CD4-positive, alpha-beta T cell treated with Interferon alpha-2 for 1 hour (primary cell): ENCODE measurements at regions not wholly inside any gene's neighbourhood (a gene's known extent, or its start where the extent isn't known, plus 50 kb on each side); places are given as distances from the start of the nearest gene placed in this dataset.
"Not testable (repeated sequence)": the region's sequence is repeated elsewhere in the genome, so short reads cannot be mapped to it uniquely, and the experiment has no call there.

Experiments used
- DNase-seq, 2 donors: peaks; one replicate each; pipeline ENCODE4 v3.0.0-alpha.2; 2020 to 2022

DNA sequence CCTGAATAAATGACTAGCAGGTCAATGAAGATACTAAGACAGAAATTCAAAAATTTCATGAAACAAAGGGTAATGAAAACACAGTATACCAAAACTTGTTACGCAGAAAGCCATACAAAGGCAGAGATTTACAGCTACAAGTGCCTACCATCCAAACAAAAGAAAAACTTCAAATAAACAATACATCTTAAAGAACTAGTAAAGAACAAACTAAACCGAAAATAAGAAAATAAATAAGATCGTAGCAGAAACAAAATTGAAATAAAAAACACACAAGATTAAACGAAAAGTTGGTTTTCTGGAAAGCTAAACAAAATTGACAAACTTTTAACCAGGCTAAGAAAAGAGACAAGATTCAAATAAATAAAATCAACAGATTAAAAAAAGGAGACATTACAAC is 51.5 kb downstream of the VPREB1 start:
- not testable (repeated sequence) for DNase-seq

DNA sequence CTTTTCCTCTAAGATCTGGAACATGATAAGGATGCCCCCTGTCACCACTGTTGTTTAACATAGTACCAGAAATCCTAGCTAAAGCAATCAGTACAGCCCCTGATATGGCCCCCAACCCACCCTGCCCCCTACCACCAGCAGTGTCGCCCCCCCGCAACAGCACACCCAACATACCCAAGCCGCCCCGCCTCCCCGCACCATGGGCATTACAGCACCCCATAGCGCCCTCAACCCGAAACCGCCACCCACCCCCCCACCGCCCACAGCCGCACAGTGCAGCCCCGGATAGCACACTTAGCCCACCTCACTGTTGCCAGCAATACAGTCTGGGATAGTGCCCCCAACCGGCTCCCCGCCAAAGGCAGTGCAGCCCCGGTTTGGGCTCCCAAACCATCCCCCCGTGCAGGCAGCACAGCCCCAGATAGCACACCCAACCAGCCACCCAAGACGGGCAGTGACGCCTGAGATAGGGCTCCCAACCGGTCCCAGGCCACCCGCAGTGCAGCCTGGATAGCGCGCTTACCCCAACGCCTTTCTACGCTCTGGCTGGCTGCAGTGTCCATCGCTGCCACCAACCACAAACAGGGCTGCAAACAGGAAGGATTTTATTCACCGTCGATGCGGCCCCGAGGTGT is 52.7 kb downstream of the VPREB1 start:
- DNase-seq, result peak in 1 of 2 donors; percentile 8

DNA sequence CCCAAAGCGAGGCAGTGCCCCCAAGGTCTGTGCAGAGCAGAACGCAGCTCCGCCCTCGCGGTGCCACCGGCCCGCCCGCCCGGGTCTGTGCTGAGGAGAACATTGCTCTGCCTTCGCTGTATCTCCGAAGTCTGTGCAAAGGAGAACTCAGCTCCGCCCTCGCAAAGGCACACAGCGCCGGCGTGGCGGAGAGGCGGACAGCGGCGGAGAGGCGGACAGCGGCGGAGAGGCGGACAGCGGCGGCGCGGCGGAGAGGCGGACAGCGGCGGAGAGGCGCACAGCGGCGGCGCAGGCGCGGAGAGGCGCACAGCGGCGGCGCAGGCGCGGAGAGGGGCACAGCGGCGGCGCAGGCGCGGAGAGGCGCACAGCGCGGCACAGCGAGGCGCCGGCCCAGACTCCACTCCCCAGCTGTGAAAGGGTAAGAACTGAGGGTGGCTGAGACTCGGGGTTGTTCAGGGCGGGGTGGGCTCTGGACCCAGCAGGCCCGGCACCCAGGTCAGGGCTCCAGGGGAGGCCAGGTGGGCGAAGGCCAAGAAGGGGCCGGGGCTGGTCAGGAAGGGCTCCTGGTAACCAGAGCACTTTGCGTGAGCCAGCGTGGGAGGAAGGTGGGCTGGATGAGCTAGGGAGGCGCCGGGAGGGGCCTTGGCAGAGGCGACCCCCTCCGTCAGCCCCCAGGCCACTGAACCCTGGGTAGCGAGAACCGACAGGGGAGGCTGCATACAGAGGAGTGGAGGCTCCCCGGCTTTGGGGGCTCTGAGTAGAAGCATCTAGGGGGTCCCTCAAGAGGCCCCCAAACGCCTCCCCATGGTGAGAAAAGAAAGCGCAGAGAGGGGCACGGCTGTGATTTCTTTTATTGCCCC is 53.4 kb downstream of the VPREB1 start:
- DNase-seq, result peak; percentile 77 to 86

DNA sequence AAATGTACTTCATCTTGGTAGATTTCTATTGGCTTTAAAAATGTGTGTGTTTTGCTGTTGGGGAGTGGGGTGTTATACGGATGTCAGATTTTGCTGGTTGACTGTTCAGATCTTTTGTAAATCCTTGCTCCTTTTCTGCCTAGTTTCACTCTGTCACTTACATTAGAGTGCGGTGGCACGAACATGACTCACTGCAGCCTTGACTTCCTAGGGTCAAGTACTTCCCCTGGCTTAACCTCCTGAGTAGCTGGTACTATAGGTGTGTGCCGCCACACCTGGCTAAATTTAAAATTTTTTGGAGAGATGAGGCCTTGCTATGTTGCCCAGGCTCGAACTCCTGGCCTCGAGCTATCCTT is 54.0 kb downstream of the VPREB1 start:
- not testable (repeated sequence) for DNase-seq

DNA sequence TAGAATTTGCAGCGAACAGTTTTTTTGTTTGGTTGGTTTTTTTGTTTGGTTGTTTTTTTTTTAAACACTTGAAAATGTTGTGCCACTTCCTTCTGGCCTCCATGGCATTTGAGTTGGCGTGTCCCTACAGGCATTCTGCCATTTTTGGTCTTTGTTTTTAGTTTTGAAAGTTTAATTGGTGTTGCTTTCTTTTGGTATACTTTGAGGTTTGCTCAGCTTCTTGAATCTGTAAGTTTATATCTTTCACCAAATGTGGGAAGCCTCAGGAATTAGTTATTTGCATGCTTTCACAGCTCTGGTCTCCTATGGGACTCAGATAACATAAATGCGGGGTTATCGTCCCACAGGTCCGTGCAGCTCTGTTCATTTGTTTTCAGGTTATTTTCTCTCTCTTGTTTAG is 55.9 kb downstream of the VPREB1 start:
- not testable (repeated sequence) for DNase-seq

DNA sequence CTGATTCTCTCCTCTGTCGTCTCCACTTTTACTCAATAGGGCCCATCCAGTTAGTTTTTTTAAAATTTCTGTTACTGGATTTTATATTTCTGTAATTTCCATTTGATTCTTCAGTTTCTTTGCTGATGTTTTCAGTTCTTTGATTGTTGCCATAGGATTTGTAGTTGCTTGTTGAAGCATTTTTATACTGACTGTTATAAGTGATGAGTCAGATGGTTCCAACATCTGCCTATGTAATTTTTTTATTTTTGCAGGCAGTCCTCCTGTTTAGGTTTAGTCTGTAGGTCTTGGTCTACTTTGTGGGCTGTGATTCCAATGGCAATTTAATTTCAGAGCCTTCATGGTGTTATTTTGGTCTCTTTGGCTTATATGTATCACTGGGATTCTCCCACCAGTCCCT is 56.4 kb downstream of the VPREB1 start:
- DNase-seq, result not testable (repeated sequence)

DNA sequence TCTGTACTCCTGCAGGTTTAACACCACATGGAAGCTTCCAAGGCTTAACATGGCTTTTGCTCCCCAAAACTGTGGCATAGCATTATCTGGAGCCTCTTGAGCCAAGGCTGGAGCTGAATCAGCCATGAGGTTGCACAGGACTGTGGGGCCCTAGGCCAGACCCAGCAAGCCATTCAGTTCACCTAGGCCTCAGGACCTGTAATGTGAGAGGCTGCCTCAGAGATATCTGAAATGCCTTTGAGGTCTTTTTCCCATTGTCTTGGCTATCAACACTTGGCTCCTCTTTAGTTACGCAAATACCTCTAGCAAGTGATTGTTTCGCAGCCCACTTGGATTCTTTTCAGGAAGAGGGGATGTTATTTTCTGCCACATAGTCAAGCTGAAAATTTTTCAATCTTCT is 72.0 kb downstream of the VPREB1 start:
- no peak for DNase-seq

DNA sequence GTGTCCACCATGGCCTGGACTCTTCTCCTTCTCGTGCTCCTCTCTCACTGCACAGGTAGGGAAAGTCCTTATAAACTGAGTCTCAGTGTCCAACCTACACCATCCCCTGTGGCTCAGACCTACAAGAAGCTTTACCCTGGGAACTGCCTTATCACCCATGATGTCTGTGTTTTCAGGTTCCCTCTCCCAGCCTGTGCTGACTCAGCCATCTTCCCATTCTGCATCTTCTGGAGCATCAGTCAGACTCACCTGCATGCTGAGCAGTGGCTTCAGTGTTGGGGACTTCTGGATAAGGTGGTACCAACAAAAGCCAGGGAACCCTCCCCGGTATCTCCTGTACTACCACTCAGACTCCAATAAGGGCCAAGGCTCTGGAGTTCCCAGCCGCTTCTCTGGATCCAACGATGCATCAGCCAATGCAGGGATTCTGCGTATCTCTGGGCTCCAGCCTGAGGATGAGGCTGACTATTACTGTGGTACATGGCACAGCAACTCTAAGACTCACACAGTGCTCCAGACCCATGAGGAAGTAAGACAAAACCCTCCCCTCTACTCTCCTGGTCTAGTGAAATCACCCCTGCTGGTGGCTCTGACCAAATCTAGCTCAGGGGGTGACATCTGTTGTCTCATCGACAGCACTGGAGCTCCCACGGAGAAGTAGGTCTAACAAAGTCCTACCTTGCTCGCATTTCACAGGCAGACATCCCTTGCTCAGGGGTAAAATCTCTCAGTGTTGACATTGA is 74.3 kb downstream of the VPREB1 start:
- no peak for DNase-seq

DNA sequence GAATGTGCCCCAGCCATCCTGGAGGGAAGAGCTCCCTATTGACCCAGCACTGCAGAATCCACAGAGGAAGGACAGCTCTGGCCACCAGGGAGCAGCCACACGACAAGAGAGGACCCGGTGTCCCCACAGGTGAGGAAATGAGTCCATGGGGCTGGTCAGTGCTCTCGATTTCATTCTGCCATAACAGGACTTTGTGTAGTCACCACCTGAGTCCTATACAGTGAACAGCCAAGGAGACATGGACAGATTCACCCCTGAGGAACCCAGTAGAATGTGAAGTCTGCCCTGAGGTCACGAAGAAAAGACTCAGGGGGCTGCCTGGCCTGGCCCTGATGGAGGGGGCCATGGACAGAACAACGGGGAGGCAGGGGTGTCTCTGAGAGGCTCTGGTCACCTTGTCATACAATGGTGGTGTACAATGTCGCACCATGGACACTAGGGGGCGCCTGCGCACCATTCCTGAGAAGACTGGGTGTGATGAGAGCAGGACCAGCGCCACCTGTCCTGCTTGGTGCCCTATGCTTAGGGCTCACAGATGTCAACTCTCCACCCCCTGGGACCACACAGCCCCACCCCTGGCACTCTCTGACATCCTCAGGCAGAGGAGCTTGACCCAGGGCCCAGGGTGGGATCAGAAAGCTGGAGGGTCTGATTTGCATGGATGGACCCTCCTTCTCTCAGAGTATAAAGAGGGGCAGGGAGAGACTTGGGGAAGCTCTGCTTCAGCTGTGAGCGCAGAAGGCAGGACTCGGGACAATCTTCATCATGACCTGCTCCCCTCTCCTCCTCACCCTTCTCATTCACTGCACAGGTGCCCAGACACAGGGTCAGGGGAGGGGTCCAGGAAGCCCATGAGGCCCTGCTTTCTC is 77.4 kb downstream of the VPREB1 start:
- peak; percentile 67 to 72 for DNase-seq

DNA sequence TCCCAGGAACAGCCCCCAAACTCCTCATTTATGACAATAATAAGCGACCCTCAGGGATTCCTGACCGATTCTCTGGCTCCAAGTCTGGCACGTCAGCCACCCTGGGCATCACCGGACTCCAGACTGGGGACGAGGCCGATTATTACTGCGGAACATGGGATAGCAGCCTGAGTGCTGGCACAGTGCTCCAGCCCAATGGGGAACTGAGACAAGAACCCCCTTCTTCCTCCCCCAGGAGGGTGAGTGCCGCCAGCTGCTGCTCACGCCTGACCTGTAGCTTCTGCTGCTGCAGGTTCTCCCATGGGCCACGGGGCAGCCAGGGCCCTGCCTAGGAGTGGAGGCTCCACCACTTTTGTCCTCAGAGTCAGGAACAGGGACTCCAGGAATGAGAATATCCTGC is 78.2 kb downstream of the VPREB1 start:
- no peak for DNase-seq

DNA sequence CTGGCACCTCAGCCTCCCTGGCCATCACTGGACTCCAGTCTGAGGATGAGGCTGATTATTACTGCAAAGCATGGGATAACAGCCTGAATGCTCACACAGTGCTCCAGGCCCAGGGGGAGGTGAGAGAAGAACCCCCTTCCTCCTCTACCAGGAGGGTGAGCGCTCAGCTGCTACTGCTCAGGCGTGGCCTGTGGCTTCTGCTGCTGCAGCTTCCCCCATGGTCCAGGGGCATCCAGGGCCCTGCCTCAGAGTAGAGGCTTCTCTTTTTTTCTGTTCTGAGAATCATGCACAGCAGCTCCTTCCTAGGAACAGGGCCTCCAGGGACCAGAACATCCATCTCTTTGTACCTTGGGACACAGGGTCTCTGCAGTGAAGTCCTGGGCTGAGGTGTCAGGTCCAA is 83.1 kb downstream of the VPREB1 start:
- DNase-seq, result no peak

DNA sequence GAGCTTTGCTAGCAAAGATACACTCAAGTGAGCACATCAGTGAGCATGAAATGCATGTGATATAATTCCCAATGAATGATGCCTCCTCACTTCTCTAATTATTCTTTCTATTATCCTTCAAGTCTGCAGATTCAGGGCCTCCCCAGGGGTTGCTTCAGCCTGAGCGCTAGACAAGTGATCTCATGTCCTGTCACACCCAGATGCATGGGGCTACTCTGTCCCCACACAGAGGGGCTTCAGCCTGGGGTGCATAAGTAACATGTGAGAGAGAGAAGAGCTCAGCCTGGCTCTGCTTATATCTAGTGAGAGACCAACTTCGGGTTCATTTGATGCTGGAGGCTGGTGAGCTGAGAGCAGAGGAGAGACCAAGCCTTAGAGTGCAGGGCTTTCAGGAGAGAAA is 85.2 kb downstream of the VPREB1 start:
- no peak for DNase-seq

DNA sequence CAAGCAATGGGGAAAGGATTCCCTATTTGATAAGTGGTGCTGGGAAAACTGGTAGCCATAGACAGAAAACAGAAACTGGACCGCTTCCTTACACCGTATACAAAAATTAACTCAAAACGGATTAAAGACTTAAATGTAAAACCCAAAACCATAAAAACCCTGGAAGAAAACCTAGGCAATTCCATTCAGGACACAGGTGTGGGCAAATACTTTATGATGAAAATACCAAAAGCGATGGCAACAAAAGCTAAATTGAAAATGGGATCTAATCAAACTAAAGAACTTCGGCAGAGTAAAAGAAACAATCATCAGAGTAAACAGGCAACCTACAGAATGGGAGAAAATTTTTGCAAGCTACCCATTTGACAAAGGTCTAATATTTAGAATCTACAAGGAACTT is 91.1 kb downstream of the VPREB1 start:
- DNase-seq, result not testable (repeated sequence)

DNA sequence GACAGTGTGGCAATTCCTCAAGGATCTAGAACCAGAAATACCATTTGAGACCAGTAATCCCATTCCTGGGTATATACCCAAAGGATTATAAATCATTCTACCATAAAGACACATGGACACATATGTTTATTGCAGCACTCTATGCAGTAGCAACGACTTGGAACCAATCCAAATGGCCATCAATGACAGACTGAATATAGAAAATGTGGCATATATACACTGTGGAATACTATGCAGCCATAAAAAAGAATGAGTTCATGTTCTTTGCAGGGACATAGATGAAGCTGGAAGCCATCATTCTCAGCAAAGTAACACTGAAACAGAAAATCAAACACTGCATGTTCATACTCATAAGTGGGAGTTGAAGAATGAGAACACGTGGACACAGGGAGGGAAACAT is 91.7 kb downstream of the VPREB1 start:
- DNase-seq, result not testable (repeated sequence)

DNA sequence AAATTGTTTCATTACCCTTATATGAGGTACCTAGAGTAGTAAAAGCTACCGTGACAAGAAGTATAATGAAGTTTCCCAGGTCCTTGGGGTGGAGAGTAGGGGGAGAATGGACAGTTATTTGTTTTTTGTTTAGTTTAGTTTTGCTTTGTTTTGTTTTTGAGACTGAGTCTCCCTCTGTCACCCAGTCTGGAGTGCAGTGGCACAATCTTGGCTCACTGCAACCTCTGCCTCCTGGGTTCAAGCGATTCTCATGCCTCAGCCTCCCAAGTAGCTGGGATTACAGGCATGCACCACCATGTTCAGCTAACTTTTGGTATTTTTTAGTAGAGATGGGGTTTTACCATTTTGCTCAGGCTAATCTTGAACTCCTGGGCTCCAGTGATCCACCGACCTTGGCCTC is 94.2 kb downstream of the VPREB1 start:
- DNase-seq, result not testable (repeated sequence)

DNA sequence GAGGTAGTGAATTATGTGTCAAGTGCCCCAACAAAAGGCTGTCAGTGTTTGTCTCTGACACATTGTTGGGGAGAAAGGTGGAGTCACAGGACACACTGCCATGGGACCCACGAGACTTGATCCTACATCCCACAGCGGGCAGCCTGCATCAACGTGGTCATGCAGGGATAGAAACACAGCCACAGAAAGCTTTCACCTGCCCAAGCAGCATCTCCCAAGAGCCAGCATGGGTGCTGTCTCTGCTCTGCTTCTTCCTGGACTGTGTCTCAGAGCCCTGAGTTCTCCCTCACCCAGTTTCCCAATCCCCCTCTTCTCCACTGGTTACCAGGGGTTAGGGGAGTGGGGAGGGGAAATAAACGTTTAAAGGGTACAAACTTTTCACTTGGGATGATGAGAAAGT is 97.2 kb downstream of the VPREB1 start:
- DNase-seq, result no peak

DNA sequence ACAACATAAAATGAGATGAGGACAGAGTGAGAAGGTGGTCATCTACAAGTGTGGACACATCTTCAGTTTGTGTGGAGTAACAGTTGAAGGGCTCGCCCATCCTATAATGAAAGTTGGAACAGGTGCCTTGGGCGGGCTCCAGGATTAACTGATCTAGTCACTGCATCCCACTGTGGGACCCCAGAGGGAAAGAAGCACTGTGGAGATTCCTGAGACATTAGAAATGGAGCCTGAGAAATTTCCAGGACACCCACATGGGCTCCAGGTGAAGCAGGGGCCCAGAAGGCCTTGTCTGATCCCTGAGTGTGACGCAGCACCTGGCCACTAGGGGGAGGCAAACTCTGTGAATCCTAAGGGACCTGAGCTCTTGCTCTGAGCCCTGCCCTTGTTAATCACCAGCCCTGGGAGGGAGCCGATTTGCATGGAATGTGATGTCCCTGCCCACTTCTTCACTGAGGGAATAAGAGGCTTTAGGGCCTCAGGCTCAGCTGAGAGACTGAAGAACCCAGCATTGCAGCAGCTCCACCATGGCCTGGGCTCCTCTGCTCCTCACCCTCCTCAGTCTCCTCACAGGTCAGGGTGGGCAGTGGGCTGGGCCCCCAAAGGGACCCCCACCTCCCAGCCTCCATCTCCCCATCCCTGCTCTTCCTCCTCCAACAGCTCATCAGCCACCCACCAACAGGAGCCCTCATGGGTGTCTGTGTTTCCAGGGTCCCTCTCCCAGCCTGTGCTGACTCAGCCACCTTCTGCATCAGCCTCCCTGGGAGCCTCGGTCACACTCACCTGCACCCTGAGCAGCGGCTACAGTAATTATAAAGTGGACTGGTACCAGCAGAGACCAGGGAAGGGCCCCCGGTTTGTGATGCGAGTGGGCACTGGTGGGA is 98.4 kb downstream of the VPREB1 start:
- DNase-seq, result peak; percentile 49 to 51

DNA sequence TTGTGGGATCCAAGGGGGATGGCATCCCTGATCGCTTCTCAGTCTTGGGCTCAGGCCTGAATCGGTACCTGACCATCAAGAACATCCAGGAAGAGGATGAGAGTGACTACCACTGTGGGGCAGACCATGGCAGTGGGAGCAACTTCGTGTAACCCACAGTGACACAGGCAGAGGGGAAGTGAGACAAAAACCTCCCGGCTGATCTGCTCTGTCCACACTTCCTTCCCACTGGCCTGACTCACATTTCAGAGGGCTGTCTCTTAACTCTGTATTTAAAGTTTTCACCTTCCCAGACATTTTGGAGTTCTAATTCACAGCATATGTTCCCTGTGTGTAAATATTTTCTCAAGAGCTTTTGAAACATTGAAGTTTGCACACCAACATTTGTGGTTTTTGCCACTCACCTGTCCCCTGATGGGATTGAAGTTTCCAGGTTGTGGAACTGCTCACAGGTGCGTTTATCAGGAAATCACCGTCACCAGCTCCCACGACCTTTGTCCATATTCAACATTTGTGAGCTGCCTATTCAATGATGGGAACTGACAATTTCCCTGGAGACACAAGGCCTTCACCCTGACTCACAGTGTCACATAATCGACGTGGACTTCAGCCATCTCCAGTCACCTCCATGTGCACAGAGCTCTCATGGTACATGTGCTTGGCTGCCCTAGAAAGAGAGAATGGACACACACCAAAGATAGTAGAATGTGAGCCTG is 99.2 kb downstream of the VPREB1 start:
- DNase-seq, result peak in 1 of 2 donors; percentile 43

DNA sequence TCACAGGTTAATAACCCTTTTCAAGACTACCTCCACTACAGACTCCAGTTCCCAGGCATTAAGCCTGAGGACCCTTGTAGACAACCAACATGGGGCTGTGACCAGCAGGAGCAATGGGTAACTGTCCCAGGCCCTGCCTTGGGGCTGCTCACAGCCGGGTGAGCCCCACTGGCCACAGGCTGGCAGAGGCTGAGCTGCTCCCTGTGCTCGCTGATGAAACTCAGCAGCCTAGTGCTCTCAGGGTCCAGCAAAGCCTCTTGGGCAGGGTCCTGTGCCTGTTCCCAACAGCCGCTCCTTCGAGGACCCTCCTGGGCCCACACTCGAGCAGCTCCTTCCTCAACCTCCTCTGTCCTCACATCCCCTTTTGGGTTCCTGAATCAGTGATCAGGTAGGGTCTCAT is 99.8 kb downstream of the VPREB1 start:
- no peak for DNase-seq

DNA sequence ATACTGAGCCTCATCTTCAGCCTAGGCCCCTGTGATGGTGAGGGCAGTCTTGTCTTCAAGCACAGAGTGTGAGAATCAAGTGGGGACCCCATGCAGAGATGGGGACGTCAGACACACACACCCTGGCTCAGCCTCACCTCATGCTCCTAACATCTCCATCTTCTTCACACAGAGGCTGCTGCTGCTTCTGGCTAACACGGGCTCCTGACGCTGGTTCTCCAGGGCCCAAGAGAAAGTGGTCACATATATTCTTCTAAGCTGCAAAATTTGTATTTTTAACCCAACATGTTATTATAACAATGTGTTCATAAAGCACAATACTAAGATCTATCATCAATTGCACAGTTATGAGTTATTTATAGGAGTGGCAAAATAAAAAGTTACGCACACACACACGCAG is 101.2 kb downstream of the VPREB1 start:
- DNase-seq, result no peak
